ENCODE measurements at regions not wholly inside any gene's neighbourhood (a gene's known extent, or its start where the extent isn't known, plus 50 kb on each side); places are given as distances from the start of the nearest gene placed in this dataset.

- Histone ChIP-seq H3F3A (ENCODE audit: insufficient read depth) (no peaks in the 10 kb centered on the region), H3K4me2 (ENCODE audit: low read depth, low read length, poor library complexity, severe bottlenecking) (no peak overlapping the region), H3K79me2 (ENCODE audit: insufficient read depth, low read length) (no peaks in the 10 kb centered on the region), H2AFZ (ENCODE audit: low read depth, low read length, severe bottlenecking) (no peak overlapping the region), H3K9ac (ENCODE audit: low read length) (no peak overlapping the region), H3K36me3 (ENCODE audit: low read length) (no peaks in the 10 kb centered on the region), H3K27ac (ENCODE audit: low read depth, low read length) (no peak overlapping the region), H4K20me1 (ENCODE audit: low read depth, low read length) (no peaks in the 10 kb centered on the region), H3K9me3 (ENCODE audit: insufficient read depth, low read length) (no peaks in the 10 kb centered on the region), H3K4me3 (ENCODE audit: insufficient read depth, low read length, poor library complexity, severe bottlenecking) (no peak overlapping the region), H3K27me3 (ENCODE audit: low read length) (no peaks in the 10 kb centered on the region), H3K9me2 (replicated peaks; ENCODE audit: insufficient read depth, low read length) (no peaks in the 10 kb centered on the region)
- TF ChIP-seq EZH2phosphoT487 (conservative IDR thresholded peaks at IDR 0.05; ENCODE audit: low read length) (no peak), CTCF (IDR thresholded peaks at IDR 0.05; ENCODE audit: insufficient read depth, low read length, poor library complexity, severe bottlenecking) (no peak)
Observed at GRCh38 chr16:8397223-8397622, 193.1 kb downstream of the TMEM114 start.

GRCh38 chr16:8396463-8396862 lies 193.8 kb downstream of the TMEM114 start:
- no peaks in the 10 kb centered on the region for H3K79me2 ChIP-seq (ENCODE audit: insufficient read depth, low read length)
- no peak overlapping the region for H3K9ac ChIP-seq (ENCODE audit: low read length)
- no peak overlapping the region for H3K4me2 ChIP-seq (ENCODE audit: low read depth, low read length, poor library complexity, severe bottlenecking)
- no peak overlapping the region for H2AFZ ChIP-seq (ENCODE audit: low read depth, low read length, severe bottlenecking)
- no peaks in the 10 kb centered on the region for H3K27me3 ChIP-seq (ENCODE audit: low read length)
- H3F3A ChIP-seq (ENCODE audit: insufficient read depth): no peaks in the 10 kb centered on the region
- no peaks in the 10 kb centered on the region for H3K9me3 ChIP-seq (ENCODE audit: insufficient read depth, low read length)
- no peak overlapping the region for H3K4me3 ChIP-seq (ENCODE audit: insufficient read depth, low read length, poor library complexity, severe bottlenecking)
- no peaks in the 10 kb centered on the region for H4K20me1 ChIP-seq (ENCODE audit: low read depth, low read length)
- TF ChIP-seq CTCF (IDR thresholded peaks at IDR 0.05; ENCODE audit: insufficient read depth, low read length, poor library complexity, severe bottlenecking) (no peak), EZH2phosphoT487 (conservative IDR thresholded peaks at IDR 0.05; ENCODE audit: low read length) (no peak)
- H3K36me3 ChIP-seq (ENCODE audit: low read length): no peaks in the 10 kb centered on the region
- H3K9me2 ChIP-seq (replicated peaks; ENCODE audit: insufficient read depth, low read length): no peaks in the 10 kb centered on the region
- no peak overlapping the region for H3K27ac ChIP-seq (ENCODE audit: low read depth, low read length)

GRCh38 chr16:8391257-8391656 lies 199.1 kb downstream of the TMEM114 start:
- no peak overlapping the region for H3K9ac ChIP-seq (ENCODE audit: low read length)
- H3K9me2 ChIP-seq (replicated peaks; ENCODE audit: insufficient read depth, low read length): no peaks in the 10 kb centered on the region
- H2AFZ ChIP-seq (ENCODE audit: low read depth, low read length, severe bottlenecking): no peak overlapping the region
- no peak overlapping the region for H3K4me2 ChIP-seq (ENCODE audit: low read depth, low read length, poor library complexity, severe bottlenecking)
- no peaks in the 10 kb centered on the region for H3F3A ChIP-seq (ENCODE audit: insufficient read depth)
- no peak overlapping the region for H3K27ac ChIP-seq (ENCODE audit: low read depth, low read length)
- H3K79me2 ChIP-seq (ENCODE audit: insufficient read depth, low read length): no peaks in the 10 kb centered on the region
- no peak for TF ChIP-seq EZH2phosphoT487 (conservative IDR thresholded peaks at IDR 0.05; ENCODE audit: low read length)
- TF ChIP-seq CTCF (IDR thresholded peaks at IDR 0.05; ENCODE audit: insufficient read depth, low read length, poor library complexity, severe bottlenecking): no peak
- no peaks in the 10 kb centered on the region for H4K20me1 ChIP-seq (ENCODE audit: low read depth, low read length)
- no peak overlapping the region for H3K4me3 ChIP-seq (ENCODE audit: insufficient read depth, low read length, poor library complexity, severe bottlenecking)
- no peaks in the 10 kb centered on the region; the same call in 1 of the 2 replicates for H3K9me3 ChIP-seq (ENCODE audit: insufficient read depth, low read length)
- H3K27me3 ChIP-seq (ENCODE audit: low read length): no peaks in the 10 kb centered on the region
- no peaks in the 10 kb centered on the region for H3K36me3 ChIP-seq (ENCODE audit: low read length)
